ES-I3 (cell line): ENCODE measurements at regions not wholly inside any gene's neighbourhood (a gene's known extent, or its start where the extent isn't known, plus 50 kb on each side); places are given as distances from the start of the nearest gene placed in this dataset.

Source experiments
- H3K36me3 ChIP-seq: 2 replicates; pipeline ENCODE4 v1.6.1; 2013; ENCODE audit warnings: mild to moderate bottlenecking, low read length, control low read depth, moderate library complexity; ENCODE audit not compliant: insufficient read depth
- H3K4me1 ChIP-seq: 2 replicates; pipeline ENCODE4 v1.6.1; 2013; ENCODE audit warnings: mild to moderate bottlenecking, control low read depth, low read length; ENCODE audit not compliant: insufficient read depth
- H3K9ac ChIP-seq: 2 replicates; pipeline ENCODE4 v1.6.1; 2013; ENCODE audit warnings: low read depth, mild to moderate bottlenecking, low read length, moderate library complexity
- H3K9me3 ChIP-seq: 2 replicates; pipeline ENCODE4 v1.6.1; 2013; ENCODE audit warnings: mild to moderate bottlenecking, low read length, moderate library complexity; ENCODE audit not compliant: control insufficient read depth, insufficient read depth

GRCh38 chr20:1831096-1831495 lies 64.1 kb upstream of the SIRPA start:
- Histone ChIP-seq H3K36me3 (no peaks in the 10 kb centered on the region), H3K9ac (no peak overlapping the region), H3K4me1 (peaks cover 4% of the 10 kb centered on the region; the same call in 1 of the 2 replicates), H3K9me3 (no peaks in the 10 kb centered on the region)

- Histone ChIP-seq H3K36me3 (no peaks in the 10 kb centered on the region), H3K9ac (no peak overlapping the region), H3K4me1 (peaks cover 4% of the 10 kb centered on the region; the same call in 1 of the 2 replicates), H3K9me3 (no peaks in the 10 kb centered on the region)
These were observed 65.0 kb upstream of the SIRPA start for GRCh38 chr20:1830240-1830639.

GRCh38 chr20:1829531-1829930 lies 65.7 kb upstream of the SIRPA start:
- H3K4me1 ChIP-seq: peaks cover 4% of the 10 kb centered on the region; the same call in 1 of the 2 replicates
- H3K9ac ChIP-seq: no peak overlapping the region
- no peaks in the 10 kb centered on the region for H3K36me3 ChIP-seq
- H3K9me3 ChIP-seq: no peaks in the 10 kb centered on the region

GRCh38 chr20:1828786-1829131 lies 66.4 kb upstream of the SIRPA start:
- no peak overlapping the region for H3K9ac ChIP-seq
- no peaks in the 10 kb centered on the region for H3K36me3 ChIP-seq
- H3K4me1 ChIP-seq: peaks cover 4% of the 10 kb centered on the region; the same call in 1 of the 2 replicates
- no peaks in the 10 kb centered on the region for H3K9me3 ChIP-seq

GRCh38 chr20:1827974-1828785 lies 67.0 kb upstream of the SIRPA start:
- Histone ChIP-seq H3K9me3 (no peaks in the 10 kb centered on the region), H3K4me1 (peaks cover 4% of the 10 kb centered on the region; the same call in 1 of the 2 replicates), H3K36me3 (no peaks in the 10 kb centered on the region), H3K9ac (no peak overlapping the region)

- Histone ChIP-seq H3K9me3 (no peaks in the 10 kb centered on the region), H3K36me3 (no peaks in the 10 kb centered on the region), H3K9ac (no peak overlapping the region), H3K4me1 (peaks cover 4% of the 10 kb centered on the region; the same call in 1 of the 2 replicates)
These were observed 67.7 kb upstream of the SIRPA start for GRCh38 chr20:1827510-1827973.

GRCh38 chr20:1825938-1826445 lies 69.2 kb upstream of the SIRPA start:
- Histone ChIP-seq H3K36me3 (no peaks in the 10 kb centered on the region), H3K9ac (no peak overlapping the region), H3K4me1 (peaks cover 4% of the 10 kb centered on the region; the same call in 1 of the 2 replicates), H3K9me3 (no peaks in the 10 kb centered on the region)

GRCh38 chr20:1825507-1825906 lies 69.7 kb upstream of the SIRPA start:
- Histone ChIP-seq H3K9me3 (no peaks in the 10 kb centered on the region), H3K36me3 (no peaks in the 10 kb centered on the region), H3K4me1 (peaks cover 4% of the 10 kb centered on the region; the same call in 1 of the 2 replicates), H3K9ac (no peak overlapping the region)

GRCh38 chr20:1824834-1825233 lies 70.4 kb upstream of the SIRPA start:
- Histone ChIP-seq H3K9me3 (no peaks in the 10 kb centered on the region), H3K9ac (no peak overlapping the region), H3K36me3 (no peaks in the 10 kb centered on the region), H3K4me1 (peaks cover 4% of the 10 kb centered on the region; the same call in 1 of the 2 replicates)

- peaks cover 10% of the 10 kb centered on the region; the same call in 1 of the 2 replicates for H3K4me1 ChIP-seq
- no peak overlapping the region for H3K9ac ChIP-seq
- H3K36me3 ChIP-seq: no peaks in the 10 kb centered on the region
- no peaks in the 10 kb centered on the region for H3K9me3 ChIP-seq
These were observed 71.0 kb upstream of the SIRPA start for GRCh38 chr20:1824181-1824580.

GRCh38 chr20:1823450-1823844 lies 71.8 kb upstream of the SIRPA start:
- Histone ChIP-seq H3K9ac (no peak overlapping the region), H3K9me3 (no peaks in the 10 kb centered on the region), H3K36me3 (no peaks in the 10 kb centered on the region), H3K4me1 (peaks cover 18% of the 10 kb centered on the region)

- Histone ChIP-seq H3K9ac (no peak overlapping the region), H3K9me3 (no peaks in the 10 kb centered on the region), H3K4me1 (peaks cover 20% of the 10 kb centered on the region)
These were observed 72.4 kb upstream of the SIRPA start for GRCh38 chr20:1822564-1823449.

GRCh38 chr20:1820138-1821079 lies 74.8 kb upstream of the SIRPA start:
- Histone ChIP-seq H3K9ac (no peak overlapping the region), H3K36me3 (no peaks in the 10 kb centered on the region), H3K9me3 (no peaks in the 10 kb centered on the region), H3K4me1 (peaks cover 32% of the 10 kb centered on the region)

More at GRCh38 chr20:1822564-1823449, 72.4 kb upstream of the SIRPA start:
- H3K36me3 ChIP-seq: no peaks in the 10 kb centered on the region
